Adrenal gland (tissue), 9 donors: ENCODE measurements at regions not wholly inside any gene's neighbourhood (a gene's known extent, or its start where the extent isn't known, plus 50 kb on each side); places are given as distances from the start of the nearest gene placed in this dataset.

Experiments
- DNase-seq, 7 donors: peaks; one replicate each; pipeline ENCODE4 v3.0.0-alpha.2; 2019 to 2020
- H3K27ac ChIP-seq, 5 donors: fragments of 200-600 bp; sonication (generic) in 4 of 5; 1 replicate in 3 of 5; 2 replicates in 2 of 5; pipeline versions ENCODE4 v1.5.1 to v1.8.0; 2016 to 2020; ENCODE audit warnings: mild to moderate bottlenecking in 1 of 5
- H3K27me3 ChIP-seq: fragments of 200-600 bp; 2 replicates; pipeline ENCODE4 v1.8.0; 2021
- H3K36me3 ChIP-seq, 2 donors: fragments of 200-600 bp; replicated peaks in 1 of 2; 1 replicate in 1 of 2; 2 replicates in 1 of 2; pipeline versions ENCODE4 v1.5.1 to v1.8.0; 2018 to 2022
- H3K4me1 ChIP-seq, 2 donors: fragments of 200-600 bp; replicated peaks in 1 of 2; 1 replicate in 1 of 2; 2 replicates in 1 of 2; pipeline versions ENCODE4 v1.5.1 to v1.8.0; 2018 to 2021
- H3K4me3 ChIP-seq, 4 donors: fragments of 200-600 bp; sonication (generic) in 3 of 4; one replicate each; pipeline ENCODE4 v1.5.1; 2016 to 2018
- H3K9me3 ChIP-seq, 3 donors: fragments of 200-600 bp; sonication (generic) in 1 of 3; replicated peaks in 1 of 3; 1 replicate in 2 of 3; 2 replicates in 1 of 3; pipeline versions ENCODE4 v1.5.1 to v1.8.0; 2016 to 2021
- CTCF ChIP-seq, 6 experiments: fragments of 450-650 bp in 4 of 6; fragments of 200-600 bp in 2 of 6; sonication (generic) in 1 of 6; IDR thresholded peaks; 1 replicate in 5 of 6; 2 replicates in 1 of 6; pipeline versions ENCODE4 v1.5.1 to v1.8.0; 2016 to 2021; ENCODE audit warnings: antibody characterized with exemption in 6 of 6, mild to moderate bottlenecking in 2 of 6, moderate library complexity in 1 of 6
- POLR2A ChIP-seq, 2 donors: fragments of 450-650 bp; IDR thresholded peaks; one replicate each; pipeline ENCODE4 v1.6.1; 2017; ENCODE audit warnings: antibody characterized with exemption in 2 of 2, mild to moderate bottlenecking in 2 of 2, moderate library complexity in 1 of 2
- WGBS, 4 donors: extraction: QIAGEN DNeasy Blood & Tissue Kit in 2 of 4; methylation state at CpG; one replicate each; pipeline versions ENCODE4 v1.1.5 to v1.1.7; 2013 to 2017; 5-methylcytosine and 5-hydroxymethylcytosine counted together
- intact Hi-C, 2 donors: fragments of 100-400 bp; cut with DNase I; formaldehyde crosslinking; loops; one replicate each; pipeline versions ENCODE4 v1.14.1 to v1.15.0; 2022 to 2023
- donor health status: healthy with polysubstance abuse.
- donor health status: Bipolar disorder and iron deficiency.
- donor health status: DM: yes; HTN: yes; CAD: no.
- donor health status: DM: no; HTN: no; CAD: no.
- donor health status: DM: no; HTN: no; CAD: no.

GRCh38 chr11:131027491-131027890 is 111.2 kb upstream of the SNX19 start:
- Histone ChIP-seq H3K36me3 (no peaks in the 10 kb centered on the region), H3K4me1 (no peaks in the 10 kb centered on the region), H3K27me3 (no peaks in the 10 kb centered on the region), H3K4me3 (no peak overlapping the region), H3K27ac (no peak overlapping the region), H3K9me3 (no peaks in the 10 kb centered on the region)
- intact Hi-C loops = no loop called here
- no peak for DNase-seq
- 75 to 86% (median 84%) methylated on average over 2 of the region's 2 CpGs for WGBS, 4 donors
- TF ChIP-seq POLR2A (IDR thresholded peaks at IDR 0.05) (no peak), CTCF (IDR thresholded peaks at IDR 0.05) (no peak)

- H3K4me3 ChIP-seq = no peak overlapping the region
- TF ChIP-seq POLR2A (IDR thresholded peaks at IDR 0.05) = no peak
- TF ChIP-seq CTCF (IDR thresholded peaks at IDR 0.05) = no peak
- H3K27ac ChIP-seq = peak overlapping the region in 2 of 5 donors; percentile 21 to 65
- 21 to 30% (median 24%) methylated on average over 5 of the region's 5 CpGs for WGBS, 4 donors
- intact Hi-C loops = no loop called here
- peak in 6 of 7 donors; percentile 64 to 82 (median 70) for DNase-seq
- no peaks in the 10 kb centered on the region for H3K36me3 ChIP-seq
- no peaks in the 10 kb centered on the region for H3K9me3 ChIP-seq
- no peaks in the 10 kb centered on the region for H3K4me1 ChIP-seq
- no peaks in the 10 kb centered on the region for H3K27me3 ChIP-seq
Observed at GRCh38 chr11:131033151-131033651, 116.9 kb upstream of the SNX19 start.

DNA sequence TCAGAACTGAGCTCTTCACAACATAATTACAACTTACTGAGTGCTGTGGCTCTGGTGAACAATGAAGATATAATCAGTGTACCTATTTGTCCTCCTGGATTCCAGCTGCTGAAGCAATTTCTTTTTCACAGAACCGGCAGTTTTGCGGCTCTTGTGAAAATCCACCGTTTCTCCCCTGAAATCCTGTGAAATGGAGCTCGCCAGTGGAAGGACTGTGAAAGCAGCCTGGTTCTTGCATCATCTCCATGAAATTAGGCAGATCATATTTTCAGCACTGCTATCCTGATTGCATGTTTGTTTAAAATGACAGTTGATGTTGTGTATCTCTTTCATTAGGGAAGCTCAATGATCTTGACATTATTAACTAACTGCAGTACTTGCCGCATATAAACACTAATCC is 120.2 kb upstream of the SNX19 start:
- no peak for DNase-seq
- no peak overlapping the region for H3K27ac ChIP-seq
- H3K9me3 ChIP-seq = no peaks in the 10 kb centered on the region
- intact Hi-C loops = no loop called here
- no peaks in the 10 kb centered on the region for H3K36me3 ChIP-seq
- TF ChIP-seq CTCF (IDR thresholded peaks at IDR 0.05) = no peak
- no peak for TF ChIP-seq POLR2A (IDR thresholded peaks at IDR 0.05)
- WGBS, 4 donors = 83 to 91% (median 89%) methylated on average over 5 of the region's 5 CpGs
- H3K4me1 ChIP-seq = no peaks in the 10 kb centered on the region
- H3K27me3 ChIP-seq = no peaks in the 10 kb centered on the region
- H3K4me3 ChIP-seq = no peak overlapping the region

DNA sequence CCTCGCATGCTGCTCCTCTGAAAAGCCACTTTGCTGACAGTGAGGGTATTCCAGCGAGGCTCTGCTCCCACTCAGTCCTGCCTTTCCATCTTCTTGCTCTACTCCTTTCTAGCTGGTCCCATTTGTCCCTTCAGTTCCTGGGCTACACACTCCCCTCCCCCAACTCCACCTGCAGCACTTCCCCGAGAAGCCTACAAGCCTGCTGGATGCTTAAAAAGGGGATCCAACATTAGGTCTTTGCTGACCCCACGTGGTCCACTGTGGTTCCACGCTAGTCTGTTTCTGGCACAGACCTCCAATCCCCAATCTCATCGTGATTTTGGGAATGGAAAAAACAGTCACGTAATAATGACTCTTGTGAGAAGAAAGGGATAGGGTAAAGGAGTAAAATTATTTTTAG is 121.6 kb upstream of the SNX19 start:
- DNase-seq = no peak
- Histone ChIP-seq H3K27ac (no peak overlapping the region), H3K9me3 (no peaks in the 10 kb centered on the region), H3K27me3 (no peaks in the 10 kb centered on the region), H3K4me1 (peaks cover 0 to 4% of the 10 kb centered on the region in 2 donors), H3K4me3 (no peak overlapping the region), H3K36me3 (no peaks in the 10 kb centered on the region)
- TF ChIP-seq POLR2A (IDR thresholded peaks at IDR 0.05) = no peak
- TF ChIP-seq CTCF (IDR thresholded peaks at IDR 0.05) = no peak
- 61 to 66% (median 62%) methylated on average over 7 of the region's 7 CpGs for WGBS, 4 donors
- intact Hi-C loops = no loop called here
